ENCODE measurements at regions not wholly inside any gene's neighbourhood (a gene's known extent, or its start where the extent isn't known, plus 50 kb on each side); places are given as distances from the start of the nearest gene placed in this dataset.

GRCh38 chr6:128600397-128600951 is 80.1 kb upstream of the PTPRK start:
- Histone ChIP-seq H3K27me3 (ENCODE audit: insufficient read depth, low read length) (no peaks in the 10 kb centered on the region), H3K4me1 (ENCODE audit: control insufficient read depth in 1 of 2, insufficient read depth in 2 of 2, low read length in 2 of 2) (peaks cover 0 to 1% of the 10 kb centered on the region in 2 experiments), H2BK120ac (ENCODE audit: insufficient read depth, low read length, poor library complexity) (no peak overlapping the region), H3K79me1 (ENCODE audit: low read length) (no peaks in the 10 kb centered on the region), H4K12ac (ENCODE audit: low read depth, low read length) (no peak overlapping the region), H3K4me2 (ENCODE audit: low read length) (no peak overlapping the region), H3K9ac (ENCODE audit: low read length) (no peak overlapping the region), H2BK12ac (ENCODE audit: low read length) (no peak overlapping the region), H4K91ac (ENCODE audit: low read depth, low read length) (no peak overlapping the region), H2AFZ (ENCODE audit: insufficient read depth, low read length, poor library complexity) (no peak overlapping the region), H3K27ac (ENCODE audit: low read depth, low read length) (no peak overlapping the region), H3K4me3 (ENCODE audit: low read depth, low read length) (no peak overlapping the region), H3K9me3 (ENCODE audit: insufficient read depth, low read depth, low read length) (no peaks in the 10 kb centered on the region), H3K36me3 (ENCODE audit: control insufficient read depth in 1 of 2, insufficient read depth in 2 of 2, low read length in 2 of 2) (no peaks in the 10 kb centered on the region), H3K79me2 (ENCODE audit: control insufficient read depth, insufficient read depth, low read length, poor library complexity) (no peaks in the 10 kb centered on the region), H3K14ac (ENCODE audit: low read length) (no peak overlapping the region), H3K23ac (ENCODE audit: low read length) (no peak overlapping the region), H2AK5ac (ENCODE audit: low read length) (no peak overlapping the region), H2BK5ac (ENCODE audit: low read depth, low read length, poor library complexity) (no peak overlapping the region), H3K4ac (ENCODE audit: low read depth, low read length) (no peak overlapping the region), H3K18ac (ENCODE audit: low read length) (no peak overlapping the region), H4K8ac (ENCODE audit: low read depth, low read length) (no peak overlapping the region)
- no CpG with 5 or more reads among the region's 4 CpGs for WGBS (ENCODE audit: extremely low coverage, insufficient coverage, insufficient read length)
- no peak for DNase-seq

DNA sequence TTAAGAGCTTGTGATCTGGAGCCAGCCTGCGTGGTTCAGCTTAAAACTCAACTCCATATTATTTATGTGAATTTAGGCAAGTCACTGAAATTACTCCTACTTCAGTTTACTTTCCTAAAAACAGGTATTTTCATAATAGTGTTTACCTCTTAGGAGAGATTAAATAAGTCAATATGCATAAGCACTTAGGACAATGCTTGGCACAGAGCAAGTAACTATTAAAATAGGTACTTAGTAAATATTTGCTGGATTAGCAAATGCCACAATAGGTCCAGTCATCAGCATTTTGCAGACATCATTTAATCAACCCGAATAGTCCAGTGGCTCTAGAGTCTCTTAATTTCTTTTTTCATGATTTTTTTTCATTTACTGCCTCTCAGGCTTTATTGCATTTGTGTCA is 78.6 kb upstream of the PTPRK start:
- Histone ChIP-seq H2AK5ac (ENCODE audit: low read length) (no peak overlapping the region), H3K9ac (ENCODE audit: low read length) (no peak overlapping the region), H2BK12ac (ENCODE audit: low read length) (no peak overlapping the region), H2BK5ac (ENCODE audit: low read depth, low read length, poor library complexity) (no peak overlapping the region), H4K91ac (ENCODE audit: low read depth, low read length) (no peak overlapping the region), H2BK120ac (ENCODE audit: insufficient read depth, low read length, poor library complexity) (no peak overlapping the region), H3K36me3 (ENCODE audit: control insufficient read depth in 1 of 2, insufficient read depth in 2 of 2, low read length in 2 of 2) (no peaks in the 10 kb centered on the region), H3K4me2 (ENCODE audit: low read length) (no peak overlapping the region), H3K9me3 (ENCODE audit: insufficient read depth, low read depth, low read length) (no peaks in the 10 kb centered on the region), H2AFZ (ENCODE audit: insufficient read depth, low read length, poor library complexity) (no peak overlapping the region), H3K27ac (ENCODE audit: low read depth, low read length) (no peak overlapping the region), H3K4me3 (ENCODE audit: low read depth, low read length) (no peak overlapping the region), H3K79me1 (ENCODE audit: low read length) (no peaks in the 10 kb centered on the region), H3K27me3 (ENCODE audit: insufficient read depth, low read length) (no peaks in the 10 kb centered on the region), H3K23ac (ENCODE audit: low read length) (no peak overlapping the region), H4K8ac (ENCODE audit: low read depth, low read length) (no peak overlapping the region), H4K12ac (ENCODE audit: low read depth, low read length) (no peak overlapping the region), H3K4ac (ENCODE audit: low read depth, low read length) (no peak overlapping the region), H3K14ac (ENCODE audit: low read length) (no peak overlapping the region), H3K4me1 (ENCODE audit: control insufficient read depth in 1 of 2, insufficient read depth in 2 of 2, low read length in 2 of 2) (peaks cover 0 to 1% of the 10 kb centered on the region in 2 experiments), H3K18ac (ENCODE audit: low read length) (no peak overlapping the region), H3K79me2 (ENCODE audit: control insufficient read depth, insufficient read depth, low read length, poor library complexity) (no peaks in the 10 kb centered on the region)
- WGBS (ENCODE audit: extremely low coverage, insufficient coverage, insufficient read length), result no CpG with 5 or more reads among the region's 2 CpGs
- no peak for DNase-seq

GRCh38 chr6:128598571-128598970 is 78.2 kb upstream of the PTPRK start:
- H2BK12ac ChIP-seq (ENCODE audit: low read length), result no peak overlapping the region
- H3K4me1 ChIP-seq (ENCODE audit: control insufficient read depth in 1 of 2, insufficient read depth in 2 of 2, low read length in 2 of 2), result peaks cover 0 to 1% of the 10 kb centered on the region in 2 experiments
- no peaks in the 10 kb centered on the region for H3K9me3 ChIP-seq (ENCODE audit: insufficient read depth, low read depth, low read length)
- H2BK120ac ChIP-seq (ENCODE audit: insufficient read depth, low read length, poor library complexity), result no peak overlapping the region
- H3K4ac ChIP-seq (ENCODE audit: low read depth, low read length), result no peak overlapping the region
- H3K79me1 ChIP-seq (ENCODE audit: low read length), result no peaks in the 10 kb centered on the region
- no peak overlapping the region for H4K91ac ChIP-seq (ENCODE audit: low read depth, low read length)
- H4K12ac ChIP-seq (ENCODE audit: low read depth, low read length), result no peak overlapping the region
- WGBS (ENCODE audit: extremely low coverage, insufficient coverage, insufficient read length), result no CpG with 5 or more reads among the region's 2 CpGs
- H3K14ac ChIP-seq (ENCODE audit: low read length), result no peak overlapping the region
- no peak overlapping the region for H3K9ac ChIP-seq (ENCODE audit: low read length)
- H3K79me2 ChIP-seq (ENCODE audit: control insufficient read depth, insufficient read depth, low read length, poor library complexity), result no peaks in the 10 kb centered on the region
- no peaks in the 10 kb centered on the region for H3K27me3 ChIP-seq (ENCODE audit: insufficient read depth, low read length)
- H3K27ac ChIP-seq (ENCODE audit: low read depth, low read length), result no peak overlapping the region
- no peak overlapping the region for H4K8ac ChIP-seq (ENCODE audit: low read depth, low read length)
- no peak overlapping the region for H3K4me3 ChIP-seq (ENCODE audit: low read depth, low read length)
- H3K23ac ChIP-seq (ENCODE audit: low read length), result no peak overlapping the region
- H3K18ac ChIP-seq (ENCODE audit: low read length), result no peak overlapping the region
- peak; percentile 2 to 75 for DNase-seq
- H3K4me2 ChIP-seq (ENCODE audit: low read length), result no peak overlapping the region
- no peak overlapping the region for H2BK5ac ChIP-seq (ENCODE audit: low read depth, low read length, poor library complexity)
- H2AK5ac ChIP-seq (ENCODE audit: low read length), result no peak overlapping the region
- no peaks in the 10 kb centered on the region for H3K36me3 ChIP-seq (ENCODE audit: control insufficient read depth in 1 of 2, insufficient read depth in 2 of 2, low read length in 2 of 2)
- no peak overlapping the region for H2AFZ ChIP-seq (ENCODE audit: insufficient read depth, low read length, poor library complexity)

DNA sequence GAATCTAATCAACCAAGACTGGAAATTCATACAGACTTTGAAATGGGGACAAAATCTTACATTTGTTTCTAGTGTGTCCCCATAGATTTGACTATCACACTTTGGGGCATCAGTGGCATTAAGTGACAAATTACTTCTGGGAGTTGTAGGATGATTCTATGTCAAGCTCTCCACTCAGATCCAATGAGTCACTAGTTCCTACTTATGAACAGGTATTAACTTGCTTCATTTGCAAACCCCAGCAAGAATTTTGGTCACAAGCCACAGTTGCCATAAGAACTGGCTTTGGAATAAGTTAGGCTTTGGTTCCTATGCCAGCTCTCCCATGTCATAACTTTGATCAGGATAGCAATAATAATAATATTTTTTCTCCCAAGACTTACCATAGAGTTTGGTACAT is 77.6 kb upstream of the PTPRK start:
- no peak overlapping the region for H2BK120ac ChIP-seq (ENCODE audit: insufficient read depth, low read length, poor library complexity)
- no peak overlapping the region for H3K4ac ChIP-seq (ENCODE audit: low read depth, low read length)
- H2BK12ac ChIP-seq (ENCODE audit: low read length), result no peak overlapping the region
- no peak overlapping the region for H4K12ac ChIP-seq (ENCODE audit: low read depth, low read length)
- H2BK5ac ChIP-seq (ENCODE audit: low read depth, low read length, poor library complexity), result no peak overlapping the region
- no peaks in the 10 kb centered on the region for H3K36me3 ChIP-seq (ENCODE audit: control insufficient read depth in 1 of 2, insufficient read depth in 2 of 2, low read length in 2 of 2)
- H3K18ac ChIP-seq (ENCODE audit: low read length), result no peak overlapping the region
- H3K14ac ChIP-seq (ENCODE audit: low read length), result no peak overlapping the region
- no peak overlapping the region for H2AK5ac ChIP-seq (ENCODE audit: low read length)
- no peak overlapping the region for H3K4me2 ChIP-seq (ENCODE audit: low read length)
- no peaks in the 10 kb centered on the region for H3K79me2 ChIP-seq (ENCODE audit: control insufficient read depth, insufficient read depth, low read length, poor library complexity)
- no peak overlapping the region for H3K9ac ChIP-seq (ENCODE audit: low read length)
- H2AFZ ChIP-seq (ENCODE audit: insufficient read depth, low read length, poor library complexity), result no peak overlapping the region
- H3K9me3 ChIP-seq (ENCODE audit: insufficient read depth, low read depth, low read length), result no peaks in the 10 kb centered on the region
- no peak overlapping the region for H3K27ac ChIP-seq (ENCODE audit: low read depth, low read length)
- no peak overlapping the region for H3K23ac ChIP-seq (ENCODE audit: low read length)
- H3K79me1 ChIP-seq (ENCODE audit: low read length), result no peaks in the 10 kb centered on the region
- no peak overlapping the region for H3K4me3 ChIP-seq (ENCODE audit: low read depth, low read length)
- H3K27me3 ChIP-seq (ENCODE audit: insufficient read depth, low read length), result no peaks in the 10 kb centered on the region
- H4K8ac ChIP-seq (ENCODE audit: low read depth, low read length), result no peak overlapping the region
- H4K91ac ChIP-seq (ENCODE audit: low read depth, low read length), result no peak overlapping the region
- no peak for DNase-seq
- H3K4me1 ChIP-seq (ENCODE audit: control insufficient read depth in 1 of 2, insufficient read depth in 2 of 2, low read length in 2 of 2), result peaks cover 0 to 1% of the 10 kb centered on the region in 2 experiments
